T-helper 1 cell treated with Interleukin-12 subunit alpha and Interleukin-12 subunit beta and Interleukin-4 antibody, amounts not matched to agents 30 ng/mL and 1 ng/mL, for 36 hours (primary cell): ENCODE measurements at regions not wholly inside any gene's neighbourhood (a gene's known extent, or its start where the extent isn't known, plus 50 kb on each side); places are given as distances from the start of the nearest gene placed in this dataset.
"Not testable (repeated sequence)": the region's sequence is repeated elsewhere in the genome, so short reads cannot be mapped to it uniquely, and the experiment has no call there.

Experiments
- intact Hi-C: fragments of 100-400 bp; cut with micrococcal nuclease; formaldehyde crosslinking; loops from one replicate; pipeline ENCODE4 v1.15.1; 2024

DNA sequence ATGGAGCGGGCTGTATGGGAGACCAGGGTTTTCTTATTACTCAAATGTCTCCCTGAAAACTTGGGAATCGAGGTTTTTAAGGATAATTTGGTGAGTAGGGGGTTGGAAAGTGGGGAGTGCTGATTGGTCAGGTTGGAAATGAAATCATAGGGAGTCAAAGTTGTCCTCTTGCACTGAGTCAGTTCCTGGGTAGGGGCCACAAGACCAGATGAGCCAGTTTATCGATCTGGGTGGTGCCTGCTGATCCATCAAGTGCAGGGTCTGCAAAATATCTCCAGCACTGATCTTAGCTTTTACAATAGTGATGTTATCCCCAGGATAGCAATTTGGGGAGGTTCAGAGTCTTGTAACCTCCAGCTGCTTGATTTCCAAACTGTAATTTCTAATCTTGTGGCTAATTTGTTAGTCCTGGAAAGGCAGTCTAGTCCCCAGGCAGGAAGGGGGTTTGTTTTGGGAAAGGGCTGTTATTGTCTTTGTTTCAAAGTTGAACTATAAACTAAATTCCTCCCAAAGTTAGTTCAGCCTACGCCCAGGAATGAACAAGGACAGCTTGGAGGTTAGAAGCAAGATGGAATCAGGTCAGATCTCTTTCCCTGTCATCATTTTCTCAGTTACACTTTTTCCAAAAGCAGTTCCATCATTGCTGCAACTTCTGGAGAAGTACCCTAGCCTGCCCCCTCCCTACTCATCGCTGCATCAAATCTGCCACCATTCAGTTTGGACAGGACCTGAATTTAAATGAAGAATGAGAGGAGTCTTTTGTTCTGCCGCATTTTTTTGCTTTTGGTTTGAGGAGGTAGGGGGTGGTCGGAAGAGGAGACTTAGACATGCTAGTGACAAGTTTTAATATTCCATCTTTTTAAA is 236.4 kb upstream of the GALNT17 start:
- intact Hi-C loops = not testable (repeated sequence)

GRCh38 chr7:70907259-70908247 is 224.4 kb upstream of the GALNT17 start:
- intact Hi-C loops = no loop called here

DNA sequence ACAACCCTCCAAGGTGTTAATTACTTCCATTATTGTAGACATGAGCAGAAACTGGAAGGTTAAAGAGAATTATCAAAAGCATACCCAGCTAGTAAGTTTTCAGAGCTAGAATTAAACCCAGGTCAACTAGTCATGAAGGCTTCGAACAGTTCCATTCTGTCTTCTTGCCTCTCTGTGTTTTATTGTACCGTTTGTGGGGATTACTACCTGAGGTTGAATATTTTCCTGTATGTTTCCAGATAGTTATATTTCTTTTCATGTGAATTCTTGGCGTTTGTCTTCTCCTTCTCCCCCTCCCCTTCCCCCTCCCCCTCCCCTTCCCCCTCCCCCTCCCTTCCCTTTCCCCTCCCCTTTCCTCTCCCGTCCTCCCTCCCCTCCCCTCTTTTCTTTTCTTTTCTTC is 218.0 kb upstream of the GALNT17 start:
- intact Hi-C loops = no loop called here

- intact Hi-C loops = no loop called here
These were observed 216.9 kb upstream of the GALNT17 start for GRCh38 chr7:70915067-70915466.

- intact Hi-C loops = no loop called here
These were observed 212.4 kb upstream of the GALNT17 start for GRCh38 chr7:70919481-70920073.

- intact Hi-C loops = no loop called here
These were observed 211.1 kb upstream of the GALNT17 start for GRCh38 chr7:70920876-70921275.

GRCh38 chr7:70923181-70923845 is 208.6 kb upstream of the GALNT17 start:
- intact Hi-C loops = no loop called here

GRCh38 chr7:70925411-70926115 is 206.4 kb upstream of the GALNT17 start:
- intact Hi-C loops = no loop called here

GRCh38 chr7:70926666-70927065 is 205.3 kb upstream of the GALNT17 start:
- intact Hi-C loops = no loop called here

- intact Hi-C loops = no loop called here
These were observed 196.6 kb upstream of the GALNT17 start for GRCh38 chr7:70935311-70935710.

- intact Hi-C loops = no loop called here
These were observed 196.1 kb upstream of the GALNT17 start for GRCh38 chr7:70935854-70936253.

DNA sequence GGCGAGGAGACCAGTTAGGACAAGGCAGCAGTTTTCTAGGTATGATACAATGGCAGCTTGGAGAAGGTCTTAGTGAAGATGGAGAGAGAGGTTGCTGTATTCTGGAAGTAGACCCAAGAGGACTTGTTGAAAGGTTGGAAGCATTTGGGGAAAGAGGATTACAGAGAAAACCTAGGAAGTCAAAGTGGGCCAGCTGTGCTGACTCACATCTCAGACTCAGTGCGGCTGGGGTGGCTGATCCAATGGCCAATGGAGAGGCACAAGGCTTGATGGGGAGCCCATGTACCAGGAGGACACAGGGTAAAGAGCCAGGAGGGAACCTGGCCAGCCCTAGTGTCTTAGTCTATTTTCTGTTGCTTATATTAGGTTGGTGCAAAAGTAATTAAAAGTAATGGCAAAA is 194.5 kb upstream of the GALNT17 start:
- intact Hi-C loops = no loop called here

- intact Hi-C loops = no loop called here
These were observed 191.3 kb upstream of the GALNT17 start for GRCh38 chr7:70940597-70940996.

- intact Hi-C loops = no loop called here
These were observed 189.2 kb upstream of the GALNT17 start for GRCh38 chr7:70942791-70943190.

- intact Hi-C loops = no loop called here
These were observed 187.4 kb upstream of the GALNT17 start for GRCh38 chr7:70944516-70944915.

DNA sequence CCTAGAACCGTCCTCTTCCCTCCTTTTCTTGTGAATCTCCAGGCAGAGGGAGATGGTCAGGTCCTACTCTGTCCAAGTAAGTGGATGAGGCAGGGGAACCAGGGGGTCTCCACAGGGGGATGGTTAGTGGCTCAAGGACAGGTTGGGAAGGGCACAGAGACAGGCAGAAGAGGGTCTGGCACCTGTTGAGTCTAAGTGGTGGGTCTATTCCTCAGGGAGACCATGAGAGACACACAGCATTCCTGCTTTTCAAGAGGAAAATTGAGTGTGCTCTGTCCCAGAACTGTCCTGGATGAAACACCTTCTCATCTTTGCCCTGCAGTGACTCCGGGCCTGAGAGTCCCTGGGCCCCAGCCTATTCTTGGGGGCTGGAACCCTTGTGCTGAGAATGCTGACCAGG is 184.8 kb upstream of the GALNT17 start:
- intact Hi-C loops = no loop called here

GRCh38 chr7:70949862-70950261 is 182.1 kb upstream of the GALNT17 start:
- intact Hi-C loops = no loop called here

DNA sequence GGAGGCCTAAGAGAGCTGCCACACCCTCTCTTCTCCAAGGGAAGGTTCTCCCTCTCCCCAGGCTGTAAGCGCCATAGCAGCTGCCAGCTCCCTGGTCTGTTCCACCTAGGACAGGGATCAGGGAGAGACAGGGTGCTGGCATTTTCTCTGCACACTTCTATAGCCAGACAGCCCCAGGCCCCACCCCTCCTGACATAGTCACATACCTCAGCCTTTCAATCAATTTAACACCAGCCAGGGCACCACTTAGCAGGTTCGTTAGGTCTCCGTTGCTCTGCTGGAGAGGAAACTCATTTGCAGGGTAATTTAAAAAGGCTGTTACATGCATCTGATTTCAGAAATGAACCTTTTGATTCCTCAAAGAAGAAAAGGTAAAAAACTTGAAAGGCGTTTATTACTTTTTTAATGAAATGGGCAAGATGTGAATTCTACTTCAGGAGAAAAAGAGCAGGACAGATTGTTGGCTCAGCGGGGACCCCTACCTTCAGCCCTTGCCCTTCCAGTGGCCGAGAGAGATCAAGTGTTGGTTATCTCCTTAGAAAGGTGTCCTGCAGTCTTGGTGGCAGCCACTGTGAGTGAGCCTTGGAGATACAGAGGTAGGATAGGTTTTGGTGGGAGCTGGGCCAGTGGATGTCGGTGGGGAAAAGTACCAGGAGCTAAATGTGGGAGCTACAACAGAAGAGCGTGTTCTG is 180.5 kb upstream of the GALNT17 start:
- intact Hi-C loops = no loop called here

GRCh38 chr7:70952311-70952710 is 179.6 kb upstream of the GALNT17 start:
- intact Hi-C loops = no loop called here

DNA sequence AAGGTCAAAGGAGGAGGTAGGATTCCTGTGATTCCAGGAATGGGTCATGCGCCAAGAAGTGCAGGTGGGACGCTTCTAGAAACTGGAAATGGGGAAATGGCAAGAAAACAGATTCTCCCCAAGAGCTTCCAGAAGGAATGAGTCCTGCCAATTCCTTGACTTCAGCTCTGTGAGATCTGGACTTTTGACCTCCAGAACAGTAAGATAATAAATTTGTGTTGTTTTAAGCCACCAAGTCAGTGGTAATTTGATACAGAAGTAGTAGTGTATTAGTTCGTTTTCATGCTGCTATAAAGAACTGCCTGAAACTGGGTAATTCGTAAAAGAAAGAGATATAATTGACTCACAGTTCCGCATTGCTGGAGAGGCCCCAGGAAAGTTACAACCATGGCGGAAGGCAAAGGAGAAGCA is 178.6 kb upstream of the GALNT17 start:
- intact Hi-C loops = no loop called here
